Body of pancreas (tissue), 4 donors: ENCODE measurements at regions not wholly inside any gene's neighbourhood (a gene's known extent, or its start where the extent isn't known, plus 50 kb on each side); places are given as distances from the start of the nearest gene placed in this dataset.
"Not testable (repeated sequence)": the region's sequence is repeated elsewhere in the genome, so short reads cannot be mapped to it uniquely, and the experiment has no call there.

ENCODE experiments used
- ATAC-seq: fragments of 150-250 bp; one replicate; pipeline ENCODE4 v1.9.1; 2016
- DNase-seq, 4 donors: peaks; one replicate each; pipeline ENCODE4 v3.0.0-alpha.2; 2019
- H3K27ac ChIP-seq, 4 donors: fragments of 200-600 bp; sonication (generic); 1 replicate in 3 of 4; 2 replicates in 1 of 4; pipeline versions ENCODE4 v1.5.1 to v1.6.1; 2016 to 2019; ENCODE audit warnings: mild to moderate bottlenecking in 1 of 4, mixed read lengths in 1 of 4, moderate library complexity in 1 of 4
- H3K27me3 ChIP-seq, 2 donors: fragments of 200-600 bp; sonication (generic); one replicate each; pipeline ENCODE4 v1.6.0; 2016; ENCODE audit warnings: mild to moderate bottlenecking in 1 of 2
- H3K36me3 ChIP-seq, 2 donors: fragments of 200-600 bp; sonication (generic); replicated peaks in 1 of 2; 2 replicates each; pipeline ENCODE4 v1.5.1; 2016; ENCODE audit warnings: low read depth in 2 of 2; ENCODE audit not compliant: insufficient read depth in 1 of 2
- H3K4me1 ChIP-seq: fragments of 200-600 bp; sonication (generic); one replicate; pipeline ENCODE4 v1.6.0; 2016
- H3K4me3 ChIP-seq, 2 donors: fragments of 200-600 bp; sonication (generic); 1 replicate in 1 of 2; 2 replicates in 1 of 2; pipeline ENCODE4 v1.5.1; 2016 to 2019
- H3K9me3 ChIP-seq, 3 donors: fragments of 200-600 bp; sonication (generic); 1 replicate in 2 of 3; 2 replicates in 1 of 3; pipeline ENCODE4 v1.5.1; 2016
- POLR2A ChIP-seq, 3 donors: fragments of 450-650 bp; IDR thresholded peaks; one replicate each; pipeline ENCODE4 v1.6.1; 2016; ENCODE audit warnings: antibody characterized with exemption in 3 of 3, mild to moderate bottlenecking in 2 of 3
- WGBS, 2 donors: methylation state at CpG; one replicate each; pipeline ENCODE4 v1.1.5; 2017; 5-methylcytosine and 5-hydroxymethylcytosine counted together
- intact Hi-C: fragments of 100-400 bp; cut with DNase I; formaldehyde crosslinking; loops from one replicate; pipeline ENCODE4 v1.15.1; 2023
- TF ChIP-seq, protein P1 (sequence below), 7 experiments: fragments of 450-650 bp in 4 of 7; fragments of 200-600 bp in 3 of 7; sonication (generic) in 3 of 7; IDR thresholded peaks; one replicate each; pipeline ENCODE4 v1.5.1; 2016 to 2019; ENCODE audit warnings: antibody characterized with exemption in 7 of 7

DNA sequence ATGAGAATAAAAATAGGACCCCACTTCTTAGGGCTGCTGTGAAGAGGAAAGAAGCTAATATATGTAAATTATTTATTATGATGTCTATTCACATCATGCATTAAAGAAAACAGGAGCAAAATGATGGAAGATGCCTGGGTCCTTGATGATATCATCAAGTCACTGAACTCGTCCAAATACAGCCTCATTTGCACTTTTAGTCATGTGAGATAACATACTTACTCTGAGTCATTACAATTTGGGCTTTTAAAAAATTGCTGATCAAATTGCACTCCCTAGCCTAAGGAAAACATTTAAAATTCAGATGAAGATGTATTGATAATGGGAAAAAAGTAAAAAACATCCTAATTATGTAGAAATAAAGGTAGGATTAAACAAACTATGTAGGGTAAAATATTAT, 302.7 kb upstream of the CCL2 start:
- TF ChIP-seq, protein P1, sequence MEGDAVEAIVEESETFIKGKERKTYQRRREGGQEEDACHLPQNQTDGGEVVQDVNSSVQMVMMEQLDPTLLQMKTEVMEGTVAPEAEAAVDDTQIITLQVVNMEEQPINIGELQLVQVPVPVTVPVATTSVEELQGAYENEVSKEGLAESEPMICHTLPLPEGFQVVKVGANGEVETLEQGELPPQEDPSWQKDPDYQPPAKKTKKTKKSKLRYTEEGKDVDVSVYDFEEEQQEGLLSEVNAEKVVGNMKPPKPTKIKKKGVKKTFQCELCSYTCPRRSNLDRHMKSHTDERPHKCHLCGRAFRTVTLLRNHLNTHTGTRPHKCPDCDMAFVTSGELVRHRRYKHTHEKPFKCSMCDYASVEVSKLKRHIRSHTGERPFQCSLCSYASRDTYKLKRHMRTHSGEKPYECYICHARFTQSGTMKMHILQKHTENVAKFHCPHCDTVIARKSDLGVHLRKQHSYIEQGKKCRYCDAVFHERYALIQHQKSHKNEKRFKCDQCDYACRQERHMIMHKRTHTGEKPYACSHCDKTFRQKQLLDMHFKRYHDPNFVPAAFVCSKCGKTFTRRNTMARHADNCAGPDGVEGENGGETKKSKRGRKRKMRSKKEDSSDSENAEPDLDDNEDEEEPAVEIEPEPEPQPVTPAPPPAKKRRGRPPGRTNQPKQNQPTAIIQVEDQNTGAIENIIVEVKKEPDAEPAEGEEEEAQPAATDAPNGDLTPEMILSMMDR (IDR thresholded peaks at IDR 0.05): no peak
- no peak for TF ChIP-seq POLR2A (IDR thresholded peaks at IDR 0.05)
- no peaks in the 10 kb centered on the region for H3K36me3 ChIP-seq
- H3K27me3 ChIP-seq: no peaks in the 10 kb centered on the region
- no peaks in the 10 kb centered on the region for H3K4me1 ChIP-seq
- no peaks in the 10 kb centered on the region for H3K9me3 ChIP-seq
- no peak for DNase-seq
- WGBS, 2 donors: 53 to 54% methylated on average over 1 of the region's 1 CpG
- no peak overlapping the region for H3K4me3 ChIP-seq
- intact Hi-C loops: no loop called here
- ATAC-seq: no peak
- H3K27ac ChIP-seq: no peak overlapping the region

DNA sequence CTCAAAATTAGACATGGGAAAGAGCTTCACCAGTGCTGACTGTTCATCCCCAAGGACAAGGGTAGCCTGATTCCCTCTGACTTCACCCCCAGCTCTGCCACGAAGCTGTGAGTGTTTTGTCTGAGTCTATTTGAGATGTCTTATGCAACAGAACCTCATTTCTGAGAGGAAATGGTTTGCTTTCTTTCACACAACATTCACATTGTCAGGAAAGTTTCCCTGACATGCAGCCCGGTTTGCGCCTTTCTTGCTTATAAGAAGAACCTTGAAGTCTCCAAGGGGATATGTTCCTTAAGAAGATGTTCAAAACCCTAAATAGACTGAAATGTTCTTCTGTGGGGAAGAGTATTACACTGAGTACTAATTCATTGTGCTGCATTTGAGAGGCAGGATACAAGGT, 300.5 kb upstream of the CCL2 start:
- ATAC-seq: no peak
- WGBS, 2 donors: 42 to 81% methylated on average over 3 of the region's 3 CpGs
- intact Hi-C loops: no loop called here

DNA sequence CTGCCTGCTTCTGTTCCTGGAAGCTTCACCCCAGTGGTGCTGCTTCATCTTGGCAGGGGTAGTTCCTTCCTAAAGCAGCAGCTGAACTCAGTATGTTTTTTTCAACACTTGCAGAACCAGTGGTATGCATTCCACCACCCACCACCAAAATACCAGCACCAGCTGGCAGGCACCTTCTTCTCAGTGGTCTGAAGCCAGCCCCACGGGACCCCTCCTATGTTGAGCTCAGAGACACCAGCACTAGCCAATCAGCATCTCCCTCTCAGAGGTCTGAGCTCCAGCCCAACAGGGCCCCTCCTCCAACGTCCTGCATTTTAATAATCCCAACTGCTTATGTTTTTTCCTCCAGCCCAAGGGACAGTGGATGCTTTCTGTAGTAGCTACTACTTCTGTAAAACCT, 299.6 kb upstream of the CCL2 start:
- Histone ChIP-seq H3K4me1 (no peaks in the 10 kb centered on the region), H3K36me3 (no peaks in the 10 kb centered on the region), H3K27me3 (no peaks in the 10 kb centered on the region), H3K27ac (no peak overlapping the region), H3K4me3 (no peak overlapping the region), H3K9me3 (peaks cover 0 to 8% (median 0%) of the 10 kb centered on the region in 3 donors)
- 7 to 41% methylated on average over 2 of the region's 2 CpGs for WGBS, 2 donors
- ATAC-seq: no peak
- intact Hi-C loops: no loop called here
- no peak for DNase-seq
- no peak for TF ChIP-seq POLR2A (IDR thresholded peaks at IDR 0.05)
- TF ChIP-seq, protein P1 (IDR thresholded peaks at IDR 0.05): no peak

More for the DNA sequence above, 300.5 kb upstream of the CCL2 start:
- Histone ChIP-seq H3K27me3 (no peaks in the 10 kb centered on the region), H3K9me3 (peaks cover 0 to 8% (median 0%) of the 10 kb centered on the region in 3 donors), H3K27ac (no peak overlapping the region), H3K4me3 (no peak overlapping the region), H3K36me3 (no peaks in the 10 kb centered on the region), H3K4me1 (no peaks in the 10 kb centered on the region)
- no peak for DNase-seq
- TF ChIP-seq, protein P1 (IDR thresholded peaks at IDR 0.05): no peak
- no peak for TF ChIP-seq POLR2A (IDR thresholded peaks at IDR 0.05)

DNA sequence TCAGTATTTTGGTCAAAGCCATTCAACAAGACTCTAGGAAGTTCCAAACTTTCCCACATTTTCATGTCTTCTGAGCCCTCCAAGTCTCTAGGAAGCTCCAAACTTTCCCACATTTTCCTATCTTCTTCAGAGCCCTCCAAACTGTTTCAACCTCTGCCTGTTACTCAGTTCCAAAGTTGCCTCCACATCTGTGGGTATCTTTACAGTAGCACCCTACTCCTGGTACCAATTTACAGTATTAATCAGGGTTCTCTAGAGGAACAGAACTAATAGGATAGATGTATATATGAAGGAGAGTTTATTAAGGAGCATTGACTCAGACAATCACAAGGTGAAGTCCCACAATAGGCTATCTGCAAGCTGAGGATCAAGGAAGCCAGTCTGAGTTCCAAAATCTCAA, 296.0 kb upstream of the CCL2 start:
- ATAC-seq, H3K36me3 ChIP-seq, H3K27ac ChIP-seq, H3K9me3 ChIP-seq, H3K27me3 ChIP-seq, DNase-seq, H3K4me1 ChIP-seq, intact Hi-C loops, H3K4me3 ChIP-seq: not testable (repeated sequence)

DNA sequence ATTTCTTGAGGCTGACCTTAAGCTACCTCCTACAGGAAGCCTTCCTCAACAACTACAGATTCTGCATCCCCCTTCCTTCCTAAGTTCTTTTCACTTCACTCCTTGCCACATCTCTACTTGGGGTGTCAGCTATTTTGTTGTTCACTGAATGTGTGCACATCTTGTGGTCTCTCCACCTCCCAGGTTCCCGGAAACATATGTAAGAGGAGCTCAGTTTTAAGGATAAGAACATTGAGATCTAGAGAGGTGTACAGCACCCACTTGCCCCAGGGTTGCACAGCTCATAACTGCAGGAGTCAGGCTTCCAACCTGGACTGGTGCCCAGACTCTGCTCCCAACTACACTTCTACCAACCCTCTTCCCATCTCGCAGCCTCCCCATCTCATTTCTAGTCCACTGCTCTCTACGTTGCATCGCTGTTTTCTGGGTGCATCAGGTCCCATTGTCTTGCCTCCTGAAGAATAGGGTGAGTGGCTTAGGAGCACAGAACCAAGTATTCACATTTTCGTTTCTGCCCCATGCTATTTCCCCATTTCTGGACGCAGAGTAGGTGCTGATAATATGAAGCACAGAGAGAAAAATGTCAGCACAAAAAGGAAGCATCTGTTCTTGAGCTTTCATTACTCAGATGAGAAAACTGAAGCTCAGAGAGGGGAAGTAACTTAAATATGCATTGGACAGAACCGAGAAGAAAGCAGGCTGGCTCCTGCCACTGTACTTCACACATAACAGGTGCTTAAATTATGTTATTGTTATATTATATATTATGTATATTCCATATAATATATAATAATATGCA, 292.0 kb upstream of the CCL2 start:
- WGBS, 2 donors: 53 to 63% methylated on average over 7 of the region's 7 CpGs
- Histone ChIP-seq H3K27ac (no peak overlapping the region), H3K36me3 (no peaks in the 10 kb centered on the region), H3K4me1 (no peaks in the 10 kb centered on the region), H3K9me3 (peaks cover 0 to 7% (median 0%) of the 10 kb centered on the region in 3 donors), H3K27me3 (no peaks in the 10 kb centered on the region), H3K4me3 (no peak overlapping the region)
- TF ChIP-seq, protein P1 (IDR thresholded peaks at IDR 0.05): no peak
- TF ChIP-seq POLR2A (IDR thresholded peaks at IDR 0.05): no peak
- intact Hi-C loops: no loop called here
- ATAC-seq: no peak
- DNase-seq: no peak
